SW 1271 (cell line): ENCODE measurements at regions not wholly inside any gene's neighbourhood (a gene's known extent, or its start where the extent isn't known, plus 50 kb on each side); places are given as distances from the start of the nearest gene placed in this dataset.

Experiments used
- DNase-seq, 2 experiments: peaks; one replicate each; lab custom pipeline; 2025; lab: John Stamatoyannopoulos, UW

- no peak for DNase-seq
These were observed 143.8 kb upstream of the NCAM1 start for GRCh38 chr11:112817376-112817775.

GRCh38 chr11:112822478-112823274 lies 138.5 kb upstream of the NCAM1 start:
- DNase-seq: no peak

GRCh38 chr11:112826026-112826425 lies 135.2 kb upstream of the NCAM1 start:
- DNase-seq: no peak

GRCh38 chr11:112826788-112827187 lies 134.4 kb upstream of the NCAM1 start:
- DNase-seq: no peak

- DNase-seq: no peak
These were observed 132.8 kb upstream of the NCAM1 start for GRCh38 chr11:112828421-112828820.

GRCh38 chr11:112829971-112830654 lies 131.1 kb upstream of the NCAM1 start:
- DNase-seq: no peak

GRCh38 chr11:112831041-112831440 lies 130.2 kb upstream of the NCAM1 start:
- no peak for DNase-seq

- DNase-seq: no peak
These were observed 129.1 kb upstream of the NCAM1 start for GRCh38 chr11:112831969-112832766.

- DNase-seq: no peak
These were observed 126.9 kb upstream of the NCAM1 start for GRCh38 chr11:112834277-112834755.

GRCh38 chr11:112835591-112836255 lies 125.5 kb upstream of the NCAM1 start:
- no peak for DNase-seq

- no peak for DNase-seq
These were observed 125.0 kb upstream of the NCAM1 start for GRCh38 chr11:112836256-112836602.

GRCh38 chr11:112837162-112837826 lies 123.9 kb upstream of the NCAM1 start:
- peak in 1 of 2 experiments; percentile 18 for DNase-seq

GRCh38 chr11:112839051-112839450 lies 122.2 kb upstream of the NCAM1 start:
- DNase-seq: no peak

GRCh38 chr11:112841729-112842128 lies 119.5 kb upstream of the NCAM1 start:
- no peak for DNase-seq

- no peak for DNase-seq
These were observed 119.1 kb upstream of the NCAM1 start for GRCh38 chr11:112842151-112842550.

- DNase-seq: no peak
These were observed 116.7 kb upstream of the NCAM1 start for GRCh38 chr11:112844517-112844916.

GRCh38 chr11:112847568-112847967 lies 113.7 kb upstream of the NCAM1 start:
- DNase-seq: no peak

- DNase-seq: no peak
These were observed 108.9 kb upstream of the NCAM1 start for GRCh38 chr11:112852143-112852866.

GRCh38 chr11:112856133-112856532 lies 105.1 kb upstream of the NCAM1 start:
- no peak for DNase-seq

GRCh38 chr11:112856591-112856990 lies 104.6 kb upstream of the NCAM1 start:
- DNase-seq: no peak
